Lower lobe of right lung (tissue), 2 donors: ENCODE measurements at regions not wholly inside any gene's neighbourhood (a gene's known extent, or its start where the extent isn't known, plus 50 kb on each side); places are given as distances from the start of the nearest gene placed in this dataset.
"Not testable (repeated sequence)": the region's sequence is repeated elsewhere in the genome, so short reads cannot be mapped to it uniquely, and the experiment has no call there.

Experiments used
- ATAC-seq, 2 donors: fragments of 200-7000 bp; cut with Tn5 transposase; one replicate each; pipeline ENCODE4 v1.9.1; 2020 to 2022; ENCODE audit warnings: mild to moderate bottlenecking in 2 of 2, moderate library complexity in 2 of 2
- DNase-seq: peaks from one replicate; pipeline ENCODE4 v3.0.0-alpha.2; 2020
- H3K27ac ChIP-seq: fragments of 200-600 bp; one replicate; pipeline ENCODE4 v1.8.0; 2022
- H3K27me3 ChIP-seq: fragments of 200-600 bp; one replicate; pipeline ENCODE4 v1.8.0; 2022; ENCODE audit warnings: low read depth
- H3K36me3 ChIP-seq: fragments of 200-600 bp; one replicate; pipeline ENCODE4 v1.8.0; 2022; ENCODE audit warnings: mild to moderate bottlenecking
- H3K4me1 ChIP-seq: fragments of 200-600 bp; one replicate; pipeline ENCODE4 v1.8.0; 2022
- H3K4me3 ChIP-seq: fragments of 200-600 bp; one replicate; pipeline ENCODE4 v1.8.0; 2022; ENCODE audit warnings: mild to moderate bottlenecking
- H3K9me3 ChIP-seq: fragments of 200-600 bp; one replicate; pipeline ENCODE4 v1.8.0; 2022
- intact Hi-C: fragments of 100-400 bp; cut with DNase I; formaldehyde crosslinking; loops from one replicate; pipeline ENCODE4 v1.11.0; 2022
- donor health status: DM: no; HTN: yes; CAD: no; lungs with severe emphysema.

DNA sequence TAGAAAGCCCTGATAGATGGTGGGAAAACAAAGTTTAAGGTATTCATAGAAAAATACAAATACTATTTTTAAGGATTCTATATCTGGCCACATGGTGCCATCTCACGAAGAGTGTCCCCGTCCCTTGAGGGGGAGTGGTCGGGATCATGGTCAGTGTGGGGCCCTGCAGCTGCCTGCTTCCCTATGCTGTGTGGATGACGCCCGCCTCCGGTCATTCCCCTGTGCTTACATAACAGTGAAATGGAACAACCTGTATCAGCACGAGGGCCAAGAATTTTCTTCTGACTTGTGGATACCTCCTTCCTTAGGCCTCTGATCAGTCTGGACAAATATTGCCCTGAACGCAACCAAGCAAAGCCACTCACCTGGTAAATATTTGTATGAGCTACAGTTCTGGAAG, 2724.1 kb upstream of the TPTE start:
- H3K4me3 ChIP-seq, H3K4me1 ChIP-seq, H3K27ac ChIP-seq, intact Hi-C loops, H3K9me3 ChIP-seq, H3K36me3 ChIP-seq, H3K27me3 ChIP-seq, DNase-seq, ATAC-seq: not testable (repeated sequence)

DNA sequence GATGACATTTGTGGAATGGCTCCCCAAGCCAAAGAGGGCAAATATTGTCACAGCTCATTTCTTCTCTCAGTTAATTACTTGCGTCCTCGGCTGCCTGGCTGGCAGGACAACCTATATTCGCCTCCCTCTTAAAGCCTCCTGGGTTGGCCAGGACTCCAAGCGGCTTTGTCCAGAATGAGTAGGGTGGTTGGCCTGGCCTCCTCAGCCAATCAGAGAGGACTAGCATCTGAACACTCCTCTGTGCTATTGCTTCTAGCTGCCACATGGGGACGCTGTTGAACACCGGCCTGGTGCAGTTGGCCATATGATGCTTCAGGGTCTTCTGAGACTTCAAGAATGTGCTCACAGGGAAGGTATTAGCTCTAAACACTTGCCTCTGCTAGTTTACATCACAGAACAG, 2722.9 kb upstream of the TPTE start:
- H3K27ac ChIP-seq, ATAC-seq, H3K27me3 ChIP-seq, H3K9me3 ChIP-seq, H3K4me1 ChIP-seq, H3K36me3 ChIP-seq, intact Hi-C loops, H3K4me3 ChIP-seq: not testable (repeated sequence)
- DNase-seq, result peak; percentile 2

DNA sequence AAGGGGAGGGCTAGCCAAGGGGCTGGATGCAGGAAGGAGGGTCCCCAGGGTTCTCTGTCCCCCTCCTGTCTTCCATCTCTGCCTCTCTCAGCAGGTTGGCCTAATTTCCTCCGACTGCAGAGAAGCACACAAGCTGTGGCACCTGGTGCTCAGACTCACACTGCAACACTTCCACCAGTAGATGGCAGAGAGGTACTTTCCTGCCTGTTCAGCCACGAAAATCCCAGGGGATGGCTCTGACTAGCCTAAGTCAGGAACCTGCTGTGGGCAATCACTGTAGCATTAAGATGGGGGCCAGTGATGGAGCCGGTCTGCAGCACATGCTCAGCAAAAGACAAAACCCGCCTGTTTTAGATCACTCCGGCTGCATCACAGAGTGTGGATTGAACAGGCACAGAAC, 2721.7 kb upstream of the TPTE start:
- H3K9me3 ChIP-seq, H3K27me3 ChIP-seq, DNase-seq, ATAC-seq, H3K36me3 ChIP-seq, H3K4me1 ChIP-seq, H3K27ac ChIP-seq, intact Hi-C loops, H3K4me3 ChIP-seq: not testable (repeated sequence)

DNA sequence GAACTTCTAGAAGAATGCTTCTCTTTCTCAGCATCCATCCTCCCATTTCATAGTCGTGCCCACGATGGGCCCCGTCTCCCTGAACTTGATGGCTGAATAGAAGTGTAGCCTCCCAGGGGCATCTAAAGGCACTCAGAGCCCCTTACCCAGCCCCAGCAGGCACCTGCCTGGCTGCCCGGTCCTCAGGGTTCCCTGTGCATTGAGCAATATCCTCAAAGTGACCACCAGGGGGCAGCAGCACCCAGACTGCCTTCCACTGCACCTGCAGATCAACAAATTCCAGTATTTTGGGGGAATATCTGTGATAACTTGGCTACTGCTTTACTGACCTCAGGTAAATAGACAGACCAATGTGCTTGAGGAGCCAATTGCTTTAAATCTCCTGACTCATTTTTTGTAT, 2707.9 kb upstream of the TPTE start:
- H3K9me3 ChIP-seq, H3K4me3 ChIP-seq, H3K27me3 ChIP-seq, H3K36me3 ChIP-seq, DNase-seq, H3K4me1 ChIP-seq, intact Hi-C loops, H3K27ac ChIP-seq: not testable (repeated sequence)
- peak; percentile 63 to 68 for ATAC-seq

DNA sequence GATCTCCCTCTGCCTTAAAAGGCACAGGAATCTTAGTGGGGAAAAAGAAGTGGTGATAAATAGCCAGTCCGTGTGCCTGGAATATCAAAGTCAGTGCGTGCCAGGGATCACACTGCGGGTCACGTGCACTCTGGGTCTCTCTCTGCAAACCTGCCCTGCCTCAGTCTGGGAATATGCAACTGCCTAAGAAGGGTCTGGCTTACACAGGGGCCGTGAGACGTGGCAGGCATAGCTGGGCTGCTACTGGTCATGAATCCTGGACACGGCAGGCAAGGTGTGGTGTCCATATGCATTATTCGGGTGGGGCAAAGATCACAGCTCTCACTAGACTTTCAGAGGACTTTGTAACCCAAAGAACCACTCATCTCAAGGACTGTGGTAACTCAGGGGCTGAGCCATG, 2704.4 kb upstream of the TPTE start:
- H3K27ac ChIP-seq, H3K27me3 ChIP-seq, H3K4me3 ChIP-seq, DNase-seq, ATAC-seq, H3K36me3 ChIP-seq, H3K4me1 ChIP-seq, intact Hi-C loops, H3K9me3 ChIP-seq: not testable (repeated sequence)

DNA sequence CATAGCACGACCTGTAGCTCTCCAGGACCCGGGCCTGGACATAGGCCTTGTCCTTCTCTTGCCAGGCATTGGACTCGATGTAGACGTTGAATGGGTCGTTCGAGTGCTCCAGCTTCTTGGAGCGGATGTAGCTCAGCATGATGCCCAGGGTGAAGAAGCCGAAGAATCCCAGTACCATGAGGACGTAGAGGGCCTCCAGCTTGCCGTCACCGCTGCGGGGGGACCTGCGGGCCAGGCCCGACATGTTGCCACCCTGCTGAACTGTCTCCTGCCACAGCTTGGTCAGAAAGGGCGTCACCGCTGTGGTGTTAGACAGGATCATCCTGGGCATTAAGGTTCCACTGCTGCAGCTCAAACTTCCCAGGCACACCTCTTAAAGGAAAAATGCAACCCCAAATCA, 2702.1 kb upstream of the TPTE start:
- H3K4me3 ChIP-seq, DNase-seq, intact Hi-C loops, ATAC-seq, H3K27ac ChIP-seq, H3K4me1 ChIP-seq, H3K27me3 ChIP-seq, H3K36me3 ChIP-seq, H3K9me3 ChIP-seq: not testable (repeated sequence)

DNA sequence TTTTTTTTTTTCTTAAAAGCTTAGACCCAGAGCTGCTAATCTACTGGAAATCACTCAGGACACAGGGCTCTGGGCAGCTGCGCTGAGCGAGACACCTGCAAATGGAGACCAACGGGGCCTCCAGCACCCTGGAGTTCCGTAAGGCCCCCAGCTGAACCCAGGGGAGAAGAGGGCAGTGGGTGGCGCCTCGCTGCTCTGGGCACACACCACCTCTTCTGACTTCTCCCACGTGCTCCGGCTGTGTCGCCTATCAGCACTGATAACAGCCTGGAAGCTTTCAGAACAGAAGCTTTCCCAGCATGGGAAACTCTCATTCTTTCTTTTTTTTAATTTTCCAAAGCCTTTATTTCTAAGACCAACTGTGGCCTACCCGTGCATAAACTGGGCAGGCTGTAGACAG, 2695.8 kb upstream of the TPTE start:
- ATAC-seq, H3K27me3 ChIP-seq, H3K27ac ChIP-seq, intact Hi-C loops, H3K4me3 ChIP-seq, H3K9me3 ChIP-seq, DNase-seq, H3K4me1 ChIP-seq, H3K36me3 ChIP-seq: not testable (repeated sequence)

DNA sequence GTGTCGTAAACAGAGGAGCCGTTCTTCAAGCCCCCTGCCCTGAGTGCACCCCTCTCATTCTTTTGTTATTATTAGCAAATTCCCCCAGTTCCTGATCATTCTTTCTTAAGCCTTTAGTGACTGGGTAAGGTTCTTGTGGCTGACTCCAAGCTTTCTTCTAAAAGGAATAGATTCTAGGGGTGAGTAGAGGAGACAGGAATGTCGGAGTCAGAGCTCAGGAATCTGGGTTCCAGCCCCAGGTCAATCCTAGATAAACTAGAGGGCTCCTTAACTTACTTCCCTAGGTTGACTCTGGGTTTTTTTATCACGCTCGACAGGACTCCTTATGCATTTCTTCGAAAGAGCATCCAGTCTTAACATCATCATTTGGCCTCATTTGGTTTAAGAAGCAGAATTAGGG, 2695.2 kb upstream of the TPTE start:
- H3K36me3 ChIP-seq, DNase-seq, H3K4me3 ChIP-seq, H3K9me3 ChIP-seq, H3K4me1 ChIP-seq, intact Hi-C loops, ATAC-seq, H3K27ac ChIP-seq, H3K27me3 ChIP-seq: not testable (repeated sequence)

DNA sequence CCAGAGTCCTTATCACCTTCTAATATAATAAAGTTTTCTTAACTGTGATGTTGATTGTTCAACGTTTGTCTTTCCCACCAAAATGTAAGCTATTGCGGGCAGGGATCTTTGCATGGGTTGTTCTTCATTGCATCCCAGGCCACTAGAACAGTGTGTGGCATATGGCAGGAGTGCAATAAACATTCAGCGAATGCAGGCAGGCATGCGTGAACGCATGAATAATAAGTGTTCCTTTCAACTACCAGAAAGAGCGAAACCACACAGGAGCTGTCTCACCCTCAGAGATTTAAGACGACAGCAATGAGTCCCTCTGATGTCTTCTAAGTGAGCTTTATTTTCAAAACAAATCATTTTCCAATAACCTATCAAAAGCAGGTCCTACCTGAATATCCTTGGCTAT, 2693.1 kb upstream of the TPTE start:
- intact Hi-C loops, H3K4me1 ChIP-seq, DNase-seq, H3K9me3 ChIP-seq, H3K36me3 ChIP-seq, H3K27me3 ChIP-seq, H3K27ac ChIP-seq, ATAC-seq, H3K4me3 ChIP-seq: not testable (repeated sequence)

DNA sequence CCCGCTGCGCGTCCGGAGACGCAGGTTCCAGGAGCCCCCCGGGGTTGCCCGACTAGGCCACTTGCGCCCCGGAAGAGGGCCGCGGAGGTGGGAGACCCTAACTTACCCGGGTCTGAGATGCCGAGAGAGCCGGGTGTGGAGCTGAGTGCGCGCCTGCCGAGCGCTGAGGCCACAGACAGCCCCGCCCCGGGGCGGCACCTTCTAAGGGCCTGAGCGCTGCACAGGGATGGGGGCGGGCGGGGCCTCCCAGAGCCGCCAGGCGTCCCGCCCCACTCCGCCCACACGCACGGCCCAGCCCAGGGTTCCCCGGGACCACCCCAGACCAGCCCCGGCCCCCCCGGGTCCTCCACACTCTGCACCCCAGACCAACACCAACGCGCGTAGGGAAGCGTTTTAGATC, 2692.0 kb upstream of the TPTE start:
- H3K36me3 ChIP-seq, H3K9me3 ChIP-seq, H3K4me3 ChIP-seq, H3K27me3 ChIP-seq, intact Hi-C loops, H3K27ac ChIP-seq, H3K4me1 ChIP-seq, DNase-seq: not testable (repeated sequence)
- ATAC-seq, result peak; percentile 51 to 73

DNA sequence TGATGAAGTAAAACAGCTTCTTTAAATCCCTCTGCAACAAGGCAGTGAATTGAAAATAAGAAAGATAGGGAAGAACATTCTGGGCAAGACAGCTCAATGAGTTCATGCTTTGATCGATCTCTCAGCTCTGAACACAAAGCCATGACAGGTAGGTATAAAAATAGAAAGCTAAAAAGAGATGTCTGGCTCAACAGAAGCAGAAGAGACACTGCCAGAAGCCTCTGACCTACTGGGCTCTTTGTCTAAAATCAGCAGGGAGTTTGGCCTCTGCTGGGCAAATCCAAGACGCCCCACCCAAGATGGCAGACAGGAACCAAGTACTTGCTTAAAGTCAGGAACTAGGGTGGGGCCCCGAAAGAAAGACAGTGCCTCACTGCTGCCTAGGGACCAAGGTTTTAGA, 2684.1 kb upstream of the TPTE start:
- H3K27me3 ChIP-seq, H3K4me3 ChIP-seq, DNase-seq, H3K9me3 ChIP-seq, H3K4me1 ChIP-seq, intact Hi-C loops, H3K27ac ChIP-seq, ATAC-seq, H3K36me3 ChIP-seq: not testable (repeated sequence)

DNA sequence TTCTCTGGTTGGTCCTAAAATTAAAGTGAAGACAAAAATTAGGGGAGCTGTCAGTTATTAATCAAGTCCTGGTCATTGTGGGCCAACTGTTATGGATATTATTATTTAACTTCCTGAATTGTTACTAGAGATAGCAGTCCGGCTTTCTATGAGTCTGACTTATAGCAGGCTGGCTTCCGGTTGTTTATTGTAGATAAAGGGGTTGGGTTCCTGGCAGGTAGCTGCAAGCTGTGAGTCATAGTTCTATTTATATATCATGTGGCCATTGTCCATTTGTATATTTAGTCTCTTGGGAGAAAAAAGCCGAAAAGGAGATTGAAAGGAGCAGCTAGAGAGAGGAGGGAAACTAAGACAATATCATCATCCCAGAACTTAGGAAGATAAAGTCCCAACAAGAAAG, 2668.0 kb upstream of the TPTE start:
- H3K27me3 ChIP-seq, DNase-seq, H3K4me1 ChIP-seq, H3K9me3 ChIP-seq, H3K36me3 ChIP-seq, intact Hi-C loops, H3K4me3 ChIP-seq, H3K27ac ChIP-seq, ATAC-seq: not testable (repeated sequence)

DNA sequence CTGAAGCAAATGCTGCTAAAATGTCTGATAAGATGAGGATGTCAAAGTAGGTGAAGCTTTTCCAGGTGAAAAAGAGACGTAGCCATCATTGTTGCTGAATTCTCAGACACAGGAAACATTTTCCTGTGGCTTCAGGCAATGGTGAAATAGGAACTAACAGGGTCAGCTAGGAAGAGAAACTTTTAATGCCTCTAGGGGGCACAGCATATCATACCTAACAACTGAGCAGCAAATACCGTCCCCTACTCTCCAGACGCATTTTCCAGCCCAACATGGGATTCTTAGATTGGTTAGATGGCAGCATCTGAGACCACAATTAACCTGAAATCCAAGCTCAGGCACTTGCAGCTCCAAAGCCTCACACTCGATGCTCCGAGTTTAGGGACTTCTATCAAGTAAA, 2667.5 kb upstream of the TPTE start:
- intact Hi-C loops, result not testable (repeated sequence)

More for the DNA sequence above, 2667.5 kb upstream of the TPTE start:
- not testable (repeated sequence) for H3K9me3 ChIP-seq, DNase-seq, H3K27ac ChIP-seq, H3K36me3 ChIP-seq, H3K4me1 ChIP-seq, H3K4me3 ChIP-seq, ATAC-seq, H3K27me3 ChIP-seq
